ENCODE measurements at regions not wholly inside any gene's neighbourhood (a gene's known extent, or its start where the extent isn't known, plus 50 kb on each side); places are given as distances from the start of the nearest gene placed in this dataset.

GRCh38 chr7:41633690-41634089, 69.2 kb downstream of the INHBA start:
- DNase-seq: no peak

DNA sequence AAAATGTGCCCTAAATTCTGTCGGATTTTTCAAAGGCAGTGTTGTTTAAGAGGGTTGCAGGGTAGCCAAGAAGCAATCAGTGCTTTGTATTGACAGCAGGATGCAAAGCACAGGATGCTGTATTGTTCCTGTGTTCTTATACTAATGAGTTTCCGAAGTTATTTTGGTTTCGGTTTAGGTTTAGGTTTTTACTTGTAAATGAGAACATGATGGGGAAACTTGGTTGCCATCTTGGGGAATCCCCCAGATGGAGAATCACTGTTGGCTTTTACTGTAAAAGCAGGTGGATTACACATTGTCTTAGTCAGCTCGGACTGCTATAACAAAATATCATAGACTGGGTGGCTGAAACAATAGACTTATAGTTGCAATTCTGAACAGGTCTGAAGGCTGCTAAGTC, 72.1 kb downstream of the INHBA start:
- no peak for DNase-seq

- no peak for DNase-seq
Observed at GRCh38 chr7:41629711-41630111, 73.2 kb downstream of the INHBA start.

DNA sequence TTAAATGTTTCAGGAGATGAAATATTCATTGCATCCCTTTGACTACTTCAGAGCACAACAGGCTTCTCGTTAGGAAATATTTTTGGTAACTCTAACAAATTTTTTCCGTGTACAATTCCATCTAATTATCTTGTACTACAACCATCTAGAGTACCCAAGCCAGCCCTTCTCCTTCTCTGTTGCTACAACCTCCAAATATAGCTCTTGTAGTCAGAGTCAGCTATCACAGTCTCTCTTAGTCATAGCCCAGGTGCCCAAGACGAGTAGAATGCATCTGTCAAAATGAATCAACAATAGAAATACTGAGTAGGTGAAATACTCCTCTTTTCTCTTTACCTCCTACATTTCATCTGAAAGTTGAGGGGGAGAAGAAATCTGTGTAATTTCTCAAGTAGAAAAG, 74.0 kb downstream of the INHBA start:
- no peak for DNase-seq

- DNase-seq: no peak
Observed at GRCh38 chr7:41627645-41628298, 75.1 kb downstream of the INHBA start.

DNA sequence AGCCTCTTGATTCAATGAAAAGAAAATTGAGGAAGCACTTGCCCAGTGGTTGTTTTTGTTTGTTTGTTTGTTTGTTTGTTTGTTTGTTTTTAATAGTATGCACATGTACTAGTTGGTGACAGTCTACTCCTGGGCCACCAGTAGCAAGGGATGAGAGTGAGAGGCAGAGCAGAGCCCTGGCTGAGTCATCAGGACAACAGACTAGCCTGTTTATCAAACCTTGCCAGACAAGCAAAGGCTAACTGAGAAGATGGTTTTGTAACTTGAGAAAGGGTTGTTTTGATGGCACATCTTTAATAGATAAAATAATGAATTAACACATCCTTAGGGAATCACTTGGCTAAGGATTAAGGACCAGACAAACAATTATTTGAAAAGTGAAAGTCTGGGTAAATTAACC, 78.1 kb downstream of the INHBA start:
- DNase-seq: no peak

GRCh38 chr7:41621953-41622831, 80.7 kb downstream of the INHBA start:
- no peak for DNase-seq

DNA sequence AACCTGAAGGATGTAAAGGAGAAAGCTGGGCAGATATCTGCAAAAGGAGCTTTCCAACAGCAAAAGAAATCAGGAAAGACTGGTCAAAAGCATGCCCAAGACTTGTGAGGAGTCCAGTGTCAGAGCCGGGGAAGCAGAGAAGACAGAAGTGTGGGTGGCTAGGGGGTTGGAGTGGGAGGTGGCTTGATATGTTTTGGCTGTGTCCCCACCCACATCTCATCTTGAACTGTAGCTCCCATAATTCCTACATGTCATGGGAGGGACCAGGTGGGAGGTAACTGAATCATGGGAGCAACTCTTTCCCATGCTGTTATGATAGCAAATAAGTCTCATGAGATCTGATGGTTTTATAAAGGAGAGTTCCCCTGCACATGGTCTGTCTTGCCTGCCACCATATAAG, 84.9 kb downstream of the INHBA start:
- DNase-seq: no peak

DNA sequence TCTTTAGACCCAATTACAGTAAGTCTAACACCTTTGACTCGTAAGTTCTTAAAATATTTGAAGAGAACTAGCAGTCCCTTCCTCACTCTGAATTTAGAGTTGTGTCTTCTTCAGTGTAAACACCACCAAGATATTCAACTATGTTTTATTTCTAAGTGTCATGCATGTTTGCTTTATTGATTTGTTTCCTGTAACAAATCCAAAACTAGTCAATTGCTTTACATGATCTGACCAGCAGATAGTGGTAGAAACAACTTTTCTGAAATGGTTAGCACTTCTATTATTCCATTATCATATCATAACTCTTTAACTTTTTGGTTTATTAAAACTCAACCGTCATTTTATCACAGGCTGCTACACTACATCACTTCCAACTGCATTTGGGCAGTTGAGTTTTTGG, 90.1 kb downstream of the INHBA start:
- DNase-seq: no peak

DNA sequence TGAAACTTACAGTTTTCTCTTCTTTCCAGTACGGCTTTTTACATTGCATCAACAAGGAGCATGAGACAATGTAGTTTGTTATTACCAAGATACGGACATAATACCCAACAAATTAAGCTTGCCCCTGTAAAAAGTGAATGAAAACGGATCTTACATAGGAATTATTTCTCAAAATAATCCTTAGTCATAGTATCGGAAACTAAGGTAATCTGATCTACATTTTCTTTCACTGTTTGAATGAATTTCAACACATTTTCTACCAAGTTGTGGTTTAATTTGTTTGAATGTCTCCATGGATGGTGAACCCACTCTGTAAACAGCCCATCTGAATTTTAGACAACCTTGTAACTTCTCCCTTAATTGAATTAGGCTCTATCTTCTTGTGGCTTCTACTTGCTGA, 90.5 kb downstream of the INHBA start:
- DNase-seq: no peak

- DNase-seq: no peak
Observed at GRCh38 chr7:41608447-41608846, 94.4 kb downstream of the INHBA start.

DNA sequence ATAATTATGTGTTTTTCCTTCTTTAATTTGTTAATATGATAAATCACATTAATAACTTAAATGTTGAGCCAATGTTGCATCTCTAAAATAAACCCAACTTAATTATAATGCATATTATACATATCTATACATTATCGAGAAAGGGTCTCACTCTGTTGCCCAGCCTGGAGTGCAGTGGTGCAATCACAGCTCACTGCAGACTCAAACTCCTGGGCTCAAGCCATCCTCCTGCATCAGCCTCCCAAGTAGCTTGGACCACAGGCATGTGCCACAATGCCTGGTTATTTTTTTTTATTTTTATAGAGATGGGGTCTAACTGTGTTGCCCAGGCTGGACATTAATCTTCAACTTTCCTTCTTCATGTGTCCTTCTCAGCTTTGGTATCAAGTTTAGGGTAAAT, 98.9 kb downstream of the INHBA start:
- DNase-seq: no peak

DNA sequence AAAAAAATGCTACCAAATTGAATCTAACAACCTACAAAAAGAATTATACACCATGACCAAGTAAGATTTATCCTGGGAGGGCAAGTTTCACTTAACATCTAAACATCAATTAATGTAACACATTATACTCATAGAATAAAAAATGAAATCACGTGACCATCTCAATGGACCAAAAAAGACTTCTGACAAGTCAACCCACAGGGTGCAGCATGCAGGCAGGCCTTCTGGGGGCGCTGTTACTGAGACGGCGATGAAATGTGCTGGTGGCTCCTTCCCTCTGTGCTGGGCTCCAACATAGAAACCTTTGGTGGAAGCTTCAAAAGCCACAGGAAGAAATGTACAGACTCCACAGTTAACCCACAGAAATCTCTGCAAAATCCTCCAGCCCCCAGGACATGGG, 103.1 kb downstream of the INHBA start:
- DNase-seq: no peak

- no peak for DNase-seq
Observed at GRCh38 chr7:41592794-41593193, 110.1 kb downstream of the INHBA start.

DNA sequence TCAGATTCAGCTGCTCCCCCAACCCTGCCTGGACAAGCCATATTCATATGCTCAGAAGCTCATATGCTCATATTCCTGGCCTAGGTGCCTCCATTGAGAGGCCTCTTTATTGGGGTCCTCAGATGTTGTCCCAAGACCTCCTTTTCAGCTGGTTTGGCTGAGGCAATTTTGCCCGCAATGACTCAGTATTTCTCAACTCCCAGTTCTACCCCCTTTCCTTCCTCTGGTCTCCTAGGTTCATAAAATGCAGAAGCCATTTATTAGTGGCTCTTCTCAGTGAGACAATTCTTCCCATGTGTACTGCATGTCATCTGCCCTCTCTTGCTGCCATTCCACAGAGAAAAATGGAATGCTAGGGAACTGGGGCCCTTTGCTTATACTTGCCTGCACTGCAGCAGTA, 110.7 kb downstream of the INHBA start:
- no peak for DNase-seq

DNA sequence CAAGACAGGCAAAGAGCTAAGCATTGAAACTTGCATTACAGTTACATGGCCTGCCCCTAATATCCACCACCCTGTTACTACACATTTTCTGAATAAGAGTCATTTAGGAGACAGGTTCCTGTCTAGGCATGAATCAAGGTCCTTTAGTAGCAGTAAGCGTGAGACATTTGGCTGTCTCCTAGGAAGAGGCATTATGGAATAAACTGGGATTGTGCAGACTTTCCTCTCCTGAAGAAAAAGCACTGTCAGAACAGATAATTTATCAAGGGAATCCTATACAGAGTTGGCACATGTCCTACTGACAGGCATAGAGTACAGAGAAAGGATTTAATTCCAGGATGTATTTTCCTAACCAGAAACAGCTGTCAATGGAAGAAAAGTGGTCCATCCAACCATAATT, 111.9 kb downstream of the INHBA start:
- DNase-seq: no peak

- DNase-seq: no peak
Observed at GRCh38 chr7:41588341-41588740, 114.5 kb downstream of the INHBA start.

DNA sequence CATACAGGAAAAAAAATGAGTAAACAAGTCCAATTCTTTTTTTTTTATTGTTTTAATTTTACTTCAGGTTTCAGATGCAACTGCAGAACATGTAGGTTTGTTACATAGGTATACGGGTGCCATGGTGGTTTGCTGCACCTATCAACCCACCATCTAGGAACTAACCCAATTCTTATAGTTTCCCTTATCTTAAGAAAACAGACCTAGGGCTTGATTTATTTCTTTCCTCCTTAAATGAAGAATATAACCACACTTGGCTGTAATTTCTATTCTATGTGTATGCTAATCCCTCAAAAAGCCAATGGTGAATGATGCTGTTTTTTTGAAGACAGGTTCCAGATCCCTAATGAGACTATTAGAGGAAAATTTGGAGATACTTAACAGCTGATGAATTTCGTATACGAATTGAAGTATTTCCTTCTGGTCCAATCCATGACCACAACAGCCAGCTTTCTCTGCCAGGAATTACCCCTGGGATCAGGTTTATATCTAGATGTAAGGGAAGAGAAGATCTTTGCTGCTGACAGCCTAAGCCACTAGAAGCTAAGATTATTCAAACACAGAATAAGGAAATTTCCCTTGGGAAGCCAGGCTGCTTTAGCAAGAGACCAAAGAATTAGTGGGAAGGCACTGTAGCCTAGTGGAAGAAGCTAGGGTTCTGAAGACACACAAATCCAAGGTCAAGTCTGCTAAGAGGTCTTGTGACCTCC, 115.8 kb downstream of the INHBA start:
- no peak for DNase-seq

DNA sequence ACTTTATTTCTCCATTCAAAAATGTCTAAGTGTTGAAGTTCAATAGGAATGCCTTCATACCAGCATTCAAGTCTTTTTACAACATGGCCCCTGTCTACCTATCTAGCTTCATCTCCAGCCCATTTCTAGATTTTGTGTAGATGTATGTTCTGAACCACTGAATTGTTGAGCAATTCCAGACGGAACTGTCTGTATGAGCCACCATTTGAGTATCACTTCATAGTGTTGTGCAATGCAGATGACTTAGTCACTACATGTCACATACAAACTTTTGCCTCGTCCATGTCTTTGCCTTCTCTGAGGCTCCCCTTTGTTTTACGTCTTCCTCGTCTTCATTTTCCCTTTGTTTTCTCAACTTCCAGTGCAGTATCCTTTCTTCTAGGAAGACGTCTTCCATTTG, 118.1 kb downstream of the INHBA start:
- DNase-seq: no peak

- no peak for DNase-seq
Observed at GRCh38 chr7:41582116-41582515, 120.8 kb downstream of the INHBA start.

DNA sequence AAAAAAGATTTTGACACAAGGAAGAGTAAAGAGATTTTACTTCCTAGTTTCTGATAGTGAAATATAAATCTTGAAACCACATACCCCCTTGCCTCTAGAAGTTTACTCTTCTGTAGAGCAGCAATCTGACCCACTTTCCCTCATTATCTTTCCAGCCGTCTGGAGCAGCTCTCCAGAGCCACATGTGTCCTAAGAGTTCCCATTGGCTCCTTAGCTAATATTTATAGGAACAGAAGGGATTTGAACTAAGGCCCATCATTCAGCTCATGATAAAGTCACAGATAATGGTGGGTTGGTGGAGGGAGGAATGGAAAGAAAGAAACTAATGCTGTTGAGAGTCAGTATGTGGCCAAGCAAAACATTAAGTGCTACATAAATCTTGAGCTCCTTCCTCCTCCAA, 121.8 kb downstream of the INHBA start:
- no peak for DNase-seq

GRCh38 chr7:41579961-41580935, 122.6 kb downstream of the INHBA start:
- no peak for DNase-seq

DNA sequence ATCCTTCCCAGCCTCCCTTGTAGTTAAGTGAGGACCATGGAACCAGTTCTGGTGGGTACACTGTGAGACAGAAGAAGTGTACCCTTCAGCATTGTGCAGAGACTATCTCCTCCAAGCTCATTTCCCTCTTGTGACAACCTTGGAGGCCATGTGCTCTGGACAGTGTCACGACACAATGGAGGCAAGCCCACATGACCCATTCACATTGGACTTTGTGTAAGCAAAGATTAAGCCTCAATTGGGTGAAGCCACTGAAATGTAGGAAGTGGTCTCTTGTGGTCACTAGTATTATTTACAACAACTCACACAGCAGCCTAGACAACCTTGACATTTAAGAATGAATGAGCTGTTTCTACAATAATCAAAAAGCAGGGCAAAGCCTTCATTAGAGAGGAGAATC, 124.2 kb downstream of the INHBA start:
- DNase-seq: no peak

Measured in activated T-cell treated with anti-CD3 and anti-CD28 coated beads, Interleukin-2, amount 50 U/mL, for 48 hours (primary cell).